Frontal cortex (tissue), 3 donors: ENCODE measurements at regions not wholly inside any gene's neighbourhood (a gene's known extent, or its start where the extent isn't known, plus 50 kb on each side); places are given as distances from the start of the nearest gene placed in this dataset.

Experiments used
- DNase-seq, 2 donors: peaks; one replicate each; pipeline ENCODE4 v3.0.0; 2012; ENCODE audit warnings: low spot score in 2 of 2
- FAIRE-seq: peaks from 2 replicates; lab custom pipeline; 2012; peaks lifted over from hg19 to GRCh38; lab: Jason Lieb, UNC
- donor health status: control.
- donor health status: control.
- donor health status: control.

GRCh38 chr4:152118819-152119553 is 358.2 kb upstream of the GATB start:
- FAIRE-seq (no peak), DNase-seq (no peak)

- no peak for FAIRE-seq
- no peak for DNase-seq
Observed at GRCh38 chr4:152117933-152118507, 357.2 kb upstream of the GATB start.

- no peak for DNase-seq
Observed at GRCh38 chr4:152117520-152117919, 356.7 kb upstream of the GATB start.

GRCh38 chr4:152117054-152117453 is 356.2 kb upstream of the GATB start:
- no peak for FAIRE-seq
- DNase-seq = no peak

More at GRCh38 chr4:152117520-152117919, 356.7 kb upstream of the GATB start:
- no peak for FAIRE-seq

GRCh38 chr4:152115794-152116193 is 355.0 kb upstream of the GATB start:
- peak in 1 of 2 donors; percentile 22 for DNase-seq
- no peak for FAIRE-seq

GRCh38 chr4:152115118-152115517 is 354.3 kb upstream of the GATB start:
- DNase-seq (no peak), FAIRE-seq (no peak)

- FAIRE-seq = no peak
- DNase-seq = no peak
Observed at GRCh38 chr4:152114562-152114961, 353.8 kb upstream of the GATB start.

GRCh38 chr4:152112887-152113286 is 352.1 kb upstream of the GATB start:
- FAIRE-seq = no peak
- no peak for DNase-seq

GRCh38 chr4:152112190-152112589 is 351.4 kb upstream of the GATB start:
- FAIRE-seq = no peak
- DNase-seq = no peak

GRCh38 chr4:152110780-152111179 is 350.0 kb upstream of the GATB start:
- no peak for FAIRE-seq
- DNase-seq = no peak

- DNase-seq (no peak), FAIRE-seq (no peak)
Observed at GRCh38 chr4:152109531-152110509, 349.0 kb upstream of the GATB start.

- FAIRE-seq (no peak), DNase-seq (no peak)
Observed at GRCh38 chr4:152107736-152108500, 347.1 kb upstream of the GATB start.

- DNase-seq (no peak), FAIRE-seq (no peak)
Observed at GRCh38 chr4:152106781-152107321, 346.0 kb upstream of the GATB start.

- FAIRE-seq = no peak
Observed at GRCh38 chr4:152106113-152106763, 345.4 kb upstream of the GATB start.

GRCh38 chr4:152104901-152105357 is 344.1 kb upstream of the GATB start:
- FAIRE-seq (no peak), DNase-seq (no peak)

More at GRCh38 chr4:152106113-152106763, 345.4 kb upstream of the GATB start:
- peak in 1 of 2 donors; percentile 44 for DNase-seq

- DNase-seq = no peak
- FAIRE-seq = no peak
Observed at GRCh38 chr4:152104356-152104755, 343.5 kb upstream of the GATB start.

- FAIRE-seq (no peak), DNase-seq (no peak)
Observed at GRCh38 chr4:152103181-152103901, 342.5 kb upstream of the GATB start.

GRCh38 chr4:152102436-152103000 is 341.7 kb upstream of the GATB start:
- no peak for FAIRE-seq
- DNase-seq = no peak
